GM21576 (cell line): ENCODE measurements at regions not wholly inside any gene's neighbourhood (a gene's known extent, or its start where the extent isn't known, plus 50 kb on each side); places are given as distances from the start of the nearest gene placed in this dataset.

Experiments
- ATAC-seq: cut with Tn5 transposase; IDR thresholded peaks from one replicate; pipeline ENCODE4 v1.9.1; 2021; ENCODE audit warnings: mild to moderate bottlenecking, moderate library complexity; ENCODE audit not compliant: unreplicated experiment

DNA sequence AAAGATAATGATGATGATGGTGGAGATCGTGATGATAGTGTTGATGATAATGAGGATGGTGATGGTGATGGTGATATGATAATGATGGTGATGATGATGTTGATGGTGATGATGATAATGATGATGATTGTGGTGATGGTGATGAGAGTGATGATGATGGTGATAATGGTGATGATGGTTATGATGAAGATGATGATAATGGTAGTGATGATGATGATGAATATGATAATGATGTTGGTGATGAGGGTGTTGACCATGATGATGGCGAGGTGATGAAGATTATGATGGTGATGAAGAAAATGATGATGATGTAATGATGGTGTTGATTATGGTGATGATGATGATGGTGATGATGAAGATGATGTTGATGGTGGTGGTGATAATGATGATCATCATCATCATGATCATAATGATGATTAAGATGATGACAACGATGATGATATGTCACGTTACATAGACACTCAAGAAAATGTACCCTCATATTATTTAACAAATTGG lies 1106.4 kb downstream of the NLGN4X start:
- ATAC-seq = no peak

DNA sequence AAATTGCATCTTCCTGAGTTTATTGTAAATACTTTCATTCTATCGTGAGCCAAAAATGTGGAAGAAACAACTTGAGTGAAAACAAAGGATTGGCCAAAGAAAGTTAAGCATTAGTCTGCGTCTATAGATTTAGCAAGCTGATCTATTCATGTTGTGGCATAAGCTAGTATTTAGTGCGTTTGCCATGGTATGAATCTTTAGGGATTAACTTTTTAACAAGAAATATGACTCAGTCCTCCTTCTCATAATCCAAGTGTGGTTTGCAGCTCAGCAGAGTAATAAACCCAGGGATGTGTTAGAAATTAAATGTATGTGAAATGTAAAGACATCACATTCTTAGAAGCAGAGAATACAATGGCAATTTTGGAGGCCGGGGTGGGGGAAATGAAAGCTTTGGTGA lies 1110.9 kb downstream of the NLGN4X start:
- no peak for ATAC-seq

DNA sequence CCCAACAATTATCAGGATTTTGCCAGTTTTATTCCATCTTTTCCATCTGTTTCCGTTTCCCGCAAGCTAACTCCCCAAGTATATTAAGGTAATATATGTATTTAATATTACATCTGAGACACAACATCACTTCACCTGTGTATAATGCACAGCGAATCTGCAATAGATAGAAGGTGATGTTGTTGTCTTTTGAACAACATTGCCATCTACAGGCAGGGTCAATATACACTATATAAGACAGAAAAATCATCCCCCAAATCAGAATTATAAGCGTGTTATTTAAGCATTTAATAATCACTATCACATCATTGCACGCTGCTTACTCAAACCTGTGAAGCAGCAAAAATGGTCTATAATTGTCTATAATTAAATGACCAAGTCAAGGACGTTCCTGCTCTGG lies 1115.5 kb downstream of the NLGN4X start:
- ATAC-seq = no peak

DNA sequence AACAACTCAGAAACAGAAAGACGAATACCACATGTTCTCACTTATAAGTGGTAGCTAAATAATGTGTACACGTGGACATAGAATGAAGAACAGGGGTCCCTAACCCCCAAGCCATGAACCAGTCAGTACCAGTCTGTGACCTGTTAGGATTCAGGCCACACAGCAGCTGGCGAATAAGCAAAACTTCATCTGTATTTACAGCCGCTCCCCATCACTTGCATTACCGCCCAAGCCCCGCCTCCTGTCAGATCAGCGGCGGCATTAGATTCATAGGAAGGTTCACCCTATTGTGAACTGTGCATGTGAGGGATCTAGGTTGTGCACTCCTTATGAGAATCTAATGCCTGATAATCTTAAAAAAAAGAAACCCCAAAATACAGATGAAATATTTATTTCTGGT lies 1128.7 kb downstream of the NLGN4X start:
- no peak for ATAC-seq

DNA sequence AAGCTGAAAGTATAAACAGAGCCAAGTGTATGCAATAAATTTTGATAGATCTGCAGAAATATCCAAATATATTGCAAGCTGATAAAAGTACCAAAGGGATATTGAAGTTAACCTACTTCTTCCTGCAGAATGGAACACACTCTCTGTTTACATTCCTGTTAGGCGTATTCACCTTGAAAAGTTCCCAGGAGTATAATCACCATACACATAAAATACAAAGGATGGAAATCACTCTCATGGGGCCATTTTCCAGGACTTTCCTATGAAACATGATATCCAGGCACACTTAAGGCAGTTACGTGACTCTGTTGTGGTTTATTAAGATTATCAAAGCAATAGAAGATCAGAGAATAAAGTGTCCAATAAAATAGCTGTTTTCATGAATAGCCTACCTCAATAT lies 1142.3 kb downstream of the NLGN4X start:
- ATAC-seq = no peak

DNA sequence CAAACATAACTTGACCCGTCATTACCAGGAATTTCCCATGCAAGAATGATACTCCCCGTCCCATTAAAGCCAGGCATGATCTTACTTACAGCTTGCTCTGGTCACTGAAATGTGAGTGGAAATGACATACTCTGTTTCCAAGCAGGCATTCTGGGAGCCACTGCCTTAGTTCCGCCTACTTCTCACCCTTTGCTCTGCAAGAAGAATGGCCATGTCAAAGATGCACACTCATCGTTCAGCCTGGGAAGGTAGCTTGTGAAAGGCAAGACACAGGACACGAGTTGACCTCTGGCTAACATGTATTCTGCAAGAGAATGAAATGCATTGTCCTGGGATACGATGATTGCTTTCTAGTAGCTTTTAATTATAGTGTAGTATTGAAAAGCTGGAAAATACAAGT lies 1144.4 kb downstream of the NLGN4X start:
- no peak for ATAC-seq

DNA sequence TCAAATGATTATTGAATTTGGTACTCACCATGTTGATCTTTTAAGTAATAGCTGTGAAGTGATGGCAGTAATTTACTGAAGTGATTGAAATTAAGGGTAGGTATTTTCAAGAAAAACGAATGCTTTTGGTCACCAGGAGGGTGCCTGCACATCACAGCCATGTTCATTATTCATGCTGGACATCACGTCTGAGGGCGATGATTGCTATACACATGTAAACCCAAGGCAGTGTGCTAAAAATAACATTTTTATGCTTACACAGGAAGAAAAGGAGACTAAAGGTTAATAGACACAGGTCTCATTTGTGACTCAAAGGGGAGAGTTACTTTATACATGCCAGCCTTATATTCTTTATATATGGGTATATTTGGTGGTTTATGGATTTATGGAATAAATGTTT lies 1146.0 kb downstream of the NLGN4X start:
- no peak for ATAC-seq

DNA sequence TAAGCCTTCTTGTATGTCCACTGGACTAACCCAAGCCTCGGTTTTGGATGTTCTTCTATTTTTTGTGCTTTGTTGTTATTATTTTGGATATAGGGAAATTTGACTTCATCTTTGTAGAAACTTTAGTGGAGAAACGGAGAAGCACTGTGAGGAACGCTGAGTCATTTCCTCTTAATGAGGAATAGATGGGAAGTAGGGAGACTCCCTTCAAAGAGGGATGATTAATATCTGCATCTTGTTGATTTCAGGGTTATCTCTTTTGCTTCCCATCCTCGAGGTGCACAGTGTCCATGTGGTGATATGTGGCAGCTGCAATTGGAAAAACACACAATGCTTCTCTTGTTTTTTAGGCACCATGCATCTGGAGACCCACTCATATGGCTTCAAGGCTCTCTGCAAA lies 1147.9 kb downstream of the NLGN4X start:
- ATAC-seq = no peak

DNA sequence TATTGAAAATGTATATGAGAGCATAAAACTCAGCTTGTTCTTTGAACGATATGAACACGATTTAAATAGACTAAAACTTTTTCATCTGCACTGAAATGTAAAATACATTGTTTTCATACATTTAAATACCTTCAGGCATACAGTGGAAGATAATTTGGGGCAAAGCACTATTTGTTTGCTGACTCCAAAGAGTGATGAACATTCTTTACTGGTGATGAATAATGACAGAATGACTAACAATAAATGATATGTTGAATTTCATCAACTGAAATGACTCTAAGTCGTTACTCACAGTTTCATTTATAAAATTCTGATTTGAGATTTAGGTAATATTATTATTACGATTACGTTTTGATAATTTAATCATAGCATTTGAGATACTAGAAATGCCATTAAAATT lies 1160.1 kb downstream of the NLGN4X start:
- no peak for ATAC-seq

DNA sequence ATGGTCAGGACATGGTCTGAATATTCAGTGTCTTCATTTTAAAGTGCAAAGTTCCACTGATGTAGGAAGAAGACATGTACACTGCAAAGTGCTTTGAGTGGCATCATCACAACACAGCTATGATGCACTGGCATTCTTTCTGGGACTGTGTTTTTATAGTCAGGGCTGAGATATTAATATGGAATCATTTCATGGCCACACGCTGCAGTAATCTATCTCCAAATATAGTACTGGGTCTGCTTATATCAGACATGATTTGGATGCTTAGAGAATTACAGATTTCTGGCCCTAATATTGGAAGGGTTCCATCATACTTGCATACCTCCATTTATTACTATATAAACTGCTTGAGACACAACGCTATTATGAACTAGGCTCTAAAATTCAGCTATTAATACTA lies 1170.9 kb downstream of the NLGN4X start:
- no peak for ATAC-seq

DNA sequence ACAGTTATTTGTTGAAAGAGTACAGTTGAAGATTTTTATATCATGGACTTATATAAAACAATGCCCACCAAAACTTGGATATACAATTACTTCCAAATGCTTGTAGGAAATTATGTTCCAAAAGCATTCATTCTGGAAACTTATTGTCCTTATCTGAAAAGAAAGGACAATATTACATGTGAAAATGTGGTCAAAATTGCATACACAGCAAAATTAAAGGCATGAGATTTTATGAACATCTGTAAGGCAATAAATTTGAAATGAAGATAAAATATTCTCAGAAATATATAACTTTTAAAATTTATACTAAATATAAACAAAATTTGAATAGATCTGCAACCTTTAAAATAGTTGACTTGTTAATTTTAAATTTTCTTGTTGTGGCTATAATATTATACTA lies 1173.8 kb downstream of the NLGN4X start:
- no peak for ATAC-seq

DNA sequence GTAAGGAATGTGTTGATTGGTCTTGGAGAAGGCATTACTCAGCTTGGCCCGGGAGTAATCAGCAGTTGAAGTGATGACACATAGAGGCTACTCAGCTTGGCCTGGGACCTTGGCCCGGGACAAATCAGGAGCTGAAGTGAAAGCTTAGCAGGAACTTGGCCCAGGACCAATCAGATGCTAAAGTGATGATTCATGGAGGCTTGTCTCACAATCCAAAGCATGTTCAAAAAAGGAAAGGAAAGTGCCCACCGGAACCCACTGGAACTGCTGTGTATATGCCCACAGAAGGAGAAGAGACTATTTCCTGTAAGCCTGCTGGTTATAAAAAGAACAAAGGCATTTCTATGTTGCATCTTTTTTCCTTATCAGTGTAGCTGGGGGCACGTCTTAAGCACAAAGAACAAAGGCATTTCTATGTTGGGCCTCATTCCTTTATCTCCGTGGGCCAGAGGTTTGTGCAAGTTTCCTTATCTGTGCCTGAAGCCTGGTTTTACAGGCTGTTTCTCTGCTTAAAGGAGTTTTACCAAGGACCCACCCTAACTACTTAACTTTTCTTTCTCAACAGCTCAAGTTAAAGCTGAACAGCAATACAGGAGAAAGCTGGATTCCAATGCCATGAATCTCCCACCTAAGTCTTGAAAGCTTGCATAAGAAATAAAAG lies 1176.7 kb downstream of the NLGN4X start:
- ATAC-seq = no peak

DNA sequence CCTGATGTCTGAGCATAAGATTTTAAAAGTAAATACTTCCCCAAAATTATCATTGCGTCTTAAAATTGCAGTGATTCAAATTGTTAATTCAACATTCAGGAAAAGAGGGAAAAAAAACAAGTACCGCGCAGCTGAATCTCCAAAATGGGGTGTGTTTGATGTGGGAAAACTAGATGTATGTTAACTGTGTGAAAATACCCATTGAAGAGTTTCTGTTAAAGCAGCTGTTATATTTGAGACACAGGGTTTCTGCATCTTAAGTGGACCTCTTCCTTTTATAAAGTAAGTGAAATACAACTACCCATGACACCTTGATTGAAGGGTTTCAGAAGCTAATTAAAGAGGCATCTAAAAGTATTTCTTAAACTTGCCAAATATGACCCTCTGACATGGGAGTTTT lies 1186.1 kb downstream of the NLGN4X start:
- ATAC-seq = no peak

DNA sequence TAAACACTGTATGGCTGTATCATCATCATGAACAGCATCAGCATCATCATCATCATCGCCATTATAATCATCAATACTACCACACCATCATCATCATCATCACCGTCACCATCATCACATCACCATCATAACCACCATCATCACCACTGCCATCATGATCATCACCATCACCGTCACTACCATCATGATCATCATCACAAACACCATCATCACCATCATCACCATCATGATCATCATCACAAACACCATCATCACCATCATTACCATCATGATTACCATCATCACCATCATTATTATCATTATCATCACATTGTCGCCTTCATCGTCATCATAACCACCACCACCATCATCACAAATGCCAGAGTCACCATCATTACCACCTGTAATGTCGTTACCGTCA lies 1196.9 kb downstream of the NLGN4X start:
- no peak for ATAC-seq

DNA sequence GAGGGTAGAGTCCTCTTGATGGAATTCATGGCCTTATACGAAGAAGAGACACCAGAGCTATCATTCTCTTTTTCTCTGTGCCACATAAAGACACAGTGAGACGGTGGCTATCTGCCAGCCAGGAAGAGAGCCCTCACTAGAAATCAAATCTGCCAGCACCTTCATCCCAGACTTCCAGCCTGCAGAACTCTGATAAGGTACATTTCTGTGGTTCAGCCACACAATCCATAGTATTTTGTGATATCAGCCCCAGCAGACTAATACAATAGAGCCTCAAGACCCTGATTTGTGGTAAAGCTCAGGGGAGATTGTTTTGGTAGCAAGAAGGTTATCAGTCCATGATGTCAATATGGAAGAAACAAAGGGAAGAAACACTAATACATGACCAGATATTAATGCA lies 1213.2 kb downstream of the NLGN4X start:
- ATAC-seq = no peak

DNA sequence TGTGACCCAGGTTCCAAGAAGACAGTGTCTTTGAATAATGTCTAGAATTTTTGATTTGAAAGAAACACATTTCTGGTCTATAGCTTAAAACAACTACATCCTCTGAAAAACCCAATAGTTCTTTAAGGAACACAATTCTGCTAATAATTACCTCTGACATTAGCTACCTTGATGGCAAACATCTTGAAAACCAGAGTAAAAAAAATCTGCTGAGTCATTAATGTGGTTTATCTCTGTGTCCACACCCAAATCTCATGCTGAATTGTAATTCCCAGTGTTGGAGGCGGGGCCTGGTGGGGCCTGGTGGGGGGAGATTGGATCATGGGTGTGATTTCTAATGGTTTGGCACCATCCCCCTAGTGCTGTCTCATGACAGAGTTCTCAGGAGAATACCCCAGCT lies 1233.8 kb downstream of the NLGN4X start:
- ATAC-seq = no peak

DNA sequence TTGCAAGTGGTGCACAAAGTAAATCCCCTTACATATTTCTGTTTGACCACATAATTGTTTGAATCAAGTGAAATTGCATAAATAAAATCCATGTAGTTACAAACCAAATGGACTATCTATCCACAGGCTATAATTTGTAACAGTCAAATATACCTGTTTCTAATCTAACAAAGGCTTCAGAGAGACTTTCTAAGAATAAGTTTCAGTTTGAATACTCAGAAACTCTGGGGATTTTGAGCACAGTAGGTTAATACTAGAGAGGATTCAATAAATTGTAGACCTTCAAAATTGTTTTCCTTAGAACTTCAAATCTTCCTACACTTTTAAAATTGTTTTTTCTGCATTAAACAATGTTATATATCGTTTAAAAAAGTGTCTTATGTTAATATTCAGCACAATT lies 1250.1 kb downstream of the NLGN4X start:
- ATAC-seq = no peak

DNA sequence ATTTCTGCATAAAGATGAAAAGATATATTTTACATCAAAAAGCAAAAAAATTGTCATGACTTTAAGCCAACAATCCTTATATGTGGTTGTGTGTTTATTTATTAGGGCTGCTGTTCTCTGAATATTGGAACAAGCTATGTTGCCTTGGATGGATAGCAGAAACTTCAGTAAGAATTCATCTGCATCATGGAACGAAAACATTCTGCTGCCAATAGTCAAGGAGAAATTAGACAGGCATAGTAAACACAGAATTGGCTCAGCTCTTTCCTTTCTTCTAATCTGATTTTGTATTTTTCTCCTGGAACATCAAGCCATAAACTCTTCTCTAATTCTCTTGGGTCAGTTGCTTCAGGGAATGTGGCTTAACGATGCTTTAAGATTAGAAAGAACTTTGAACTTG lies 1257.0 kb downstream of the NLGN4X start:
- ATAC-seq = no peak

DNA sequence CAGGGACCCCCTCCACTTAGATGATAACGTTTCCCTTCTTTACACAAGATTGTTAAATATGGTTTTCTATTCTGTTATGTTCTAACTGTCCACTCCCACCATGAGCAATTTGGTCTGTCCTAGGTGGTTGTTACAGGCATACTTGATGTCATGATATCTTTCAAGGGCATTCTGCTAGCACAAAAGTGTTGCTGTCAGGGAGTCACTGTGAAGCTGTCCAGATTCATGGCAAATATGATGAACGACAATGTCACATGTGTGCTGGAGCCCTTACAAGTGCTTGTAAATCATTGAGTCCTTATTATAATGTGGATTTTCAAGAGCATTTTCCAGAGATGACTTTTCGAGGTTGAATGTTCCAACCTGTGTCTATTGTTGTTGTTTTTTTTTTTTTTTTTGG lies 1250.7 kb upstream of the PRKX start:
- ATAC-seq = no peak

DNA sequence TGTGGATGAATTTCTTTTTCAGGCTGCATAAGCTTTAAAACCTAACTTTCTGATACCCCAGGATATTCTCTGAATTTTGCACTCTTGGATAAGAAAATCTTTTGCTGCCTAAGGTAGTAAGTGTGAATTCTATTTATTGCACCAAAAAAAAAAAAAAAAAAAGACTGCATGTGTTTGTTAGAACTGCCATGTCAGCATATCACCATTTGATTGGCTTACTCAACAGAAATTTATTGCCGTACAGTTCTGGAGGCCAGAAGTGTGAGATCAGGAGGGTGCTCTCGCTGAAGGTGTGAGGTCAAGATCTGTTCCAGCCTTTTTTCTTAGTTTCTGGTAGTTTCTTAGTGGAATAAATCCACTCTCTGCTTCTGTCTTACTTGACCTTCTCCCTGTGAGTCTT lies 1250.0 kb upstream of the PRKX start:
- ATAC-seq = no peak

DNA sequence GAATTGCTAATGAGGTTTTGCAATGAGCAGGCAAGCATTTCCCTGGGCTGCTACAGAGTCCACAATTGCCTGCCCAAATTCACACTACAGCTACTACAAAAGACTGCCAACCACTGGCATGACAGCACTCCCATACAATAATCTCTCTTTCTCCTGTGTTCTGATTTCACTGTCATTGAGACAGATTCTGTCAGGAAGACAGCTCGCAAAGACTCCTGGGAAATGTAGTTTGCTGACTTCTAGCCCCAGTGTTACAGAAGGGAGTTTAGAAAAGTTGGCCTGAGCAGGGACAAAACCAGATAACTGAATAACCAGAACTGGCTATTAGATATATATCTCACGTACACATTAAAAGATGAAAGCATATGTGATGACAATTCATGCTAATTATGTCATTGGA lies 1231.3 kb upstream of the PRKX start:
- ATAC-seq = no peak

DNA sequence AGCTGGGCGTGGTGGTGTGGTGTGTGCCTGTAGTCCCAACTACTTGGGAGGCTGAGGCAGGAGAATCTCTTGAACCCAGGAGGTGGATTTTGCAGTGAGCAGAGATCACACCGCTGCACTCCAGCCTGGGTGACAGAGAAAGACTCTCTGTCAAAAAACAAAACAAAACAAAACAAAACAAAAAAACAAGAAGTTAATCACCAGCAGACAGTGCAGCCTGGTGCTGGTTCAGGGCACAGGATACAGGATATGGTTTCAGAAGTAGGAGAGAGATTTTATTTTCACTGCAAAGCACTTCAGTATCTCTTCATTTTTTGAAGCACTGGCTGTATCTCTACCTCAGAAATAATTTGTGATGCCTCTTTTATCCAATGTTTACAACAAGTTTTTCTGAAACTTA lies 1222.9 kb upstream of the PRKX start:
- ATAC-seq = peak; percentile 26

DNA sequence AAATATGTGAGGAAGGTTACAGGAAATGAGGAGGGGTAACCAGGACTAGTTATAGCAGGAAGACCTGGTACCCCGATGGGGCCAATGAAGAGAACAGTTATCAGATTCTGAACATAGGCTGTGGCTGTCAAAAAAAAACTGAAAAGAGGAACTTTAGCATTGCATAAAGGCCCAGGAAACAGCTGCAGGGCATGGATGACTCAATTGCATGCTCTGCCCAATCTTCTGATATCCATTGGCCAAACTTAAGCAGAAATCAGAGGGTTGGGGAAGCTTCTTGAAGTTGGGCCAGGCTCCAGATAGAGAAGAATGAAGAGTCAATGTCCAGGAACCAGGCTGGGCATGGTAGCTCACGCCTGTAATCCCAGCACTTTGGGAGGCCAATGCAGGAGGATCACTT lies 1222.4 kb upstream of the PRKX start:
- peak; percentile 68 for ATAC-seq
